Progenitor cell of endocrine pancreas (in vitro differentiated cells): ENCODE measurements at regions not wholly inside any gene's neighbourhood (a gene's known extent, or its start where the extent isn't known, plus 50 kb on each side); places are given as distances from the start of the nearest gene placed in this dataset.

Source experiments
- DNase-seq: peaks from one replicate; pipeline ENCODE4 v3.0.0; 2021; ENCODE audit warnings: low spot score; ENCODE audit not compliant: unreplicated experiment
- H3K27ac Mint-ChIP-seq: 2 replicates; pipeline ENCODE4 v1.8.0; 2021; ENCODE audit warnings: mild to moderate bottlenecking, moderate library complexity, mixed read lengths
- H3K27me3 Mint-ChIP-seq: 2 replicates; pipeline ENCODE4 v1.8.0; 2021; ENCODE audit warnings: mixed read lengths
- H3K36me3 Mint-ChIP-seq: 2 replicates; pipeline ENCODE4 v1.8.0; 2022; ENCODE audit warnings: mixed read lengths; ENCODE audit not compliant: insufficient read depth
- H3K4me1 Mint-ChIP-seq: 2 replicates; pipeline ENCODE4 v1.8.0; 2021; ENCODE audit warnings: low read depth, mixed read lengths
- H3K4me3 Mint-ChIP-seq: 2 replicates; pipeline ENCODE4 v1.8.0; 2021; ENCODE audit warnings: low read depth, mild to moderate bottlenecking, moderate library complexity, mixed read lengths
- H3K9me3 Mint-ChIP-seq: 2 replicates; pipeline ENCODE4 v1.8.0; 2021; ENCODE audit warnings: low read depth, mixed read lengths
- CTCF ChIP-seq: fragments of 200-600 bp; sonication (generic); IDR thresholded peaks from one replicate; pipeline ENCODE4 v1.5.0; 2021; ENCODE audit warnings: antibody characterized with exemption, mild to moderate bottlenecking; ENCODE audit not compliant: unreplicated experiment

GRCh38 chr6:45714741-45715507, 300.7 kb downstream of the CLIC5 start:
- Mint-ChIP-seq H3K4me3 (no peak overlapping the region), H3K27me3 (peaks cover 9% of the 10 kb centered on the region), H3K27ac (no peak overlapping the region), H3K36me3 (no peaks in the 10 kb centered on the region), H3K9me3 (no peaks in the 10 kb centered on the region), H3K4me1 (peaks cover 10% of the 10 kb centered on the region)
- peak; percentile 25 for DNase-seq
- TF ChIP-seq CTCF: peak; percentile 82

- DNase-seq: no peak
- Mint-ChIP-seq H3K27ac (no peak overlapping the region), H3K4me1 (peaks cover 10% of the 10 kb centered on the region), H3K27me3 (peaks cover 6% of the 10 kb centered on the region), H3K36me3 (no peaks in the 10 kb centered on the region), H3K4me3 (no peak overlapping the region), H3K9me3 (no peaks in the 10 kb centered on the region)
- TF ChIP-seq CTCF: no peak
Measured at GRCh38 chr6:45714006-45714730, 301.5 kb downstream of the CLIC5 start.
